HepG2 (cell line): ENCODE measurements at regions not wholly inside any gene's neighbourhood (a gene's known extent, or its start where the extent isn't known, plus 50 kb on each side); places are given as distances from the start of the nearest gene placed in this dataset.
A peak's percentile ranks its signal among the peaks of the same experiment; 100 is the strongest.

ENCODE experiments used
- ATAC-seq: fragments of 200-7000 bp; cut with Tn5 transposase; 3 replicates; pipeline ENCODE4 v1.9.1; 2020; ENCODE audit warnings: mild to moderate bottlenecking, moderate library complexity
- BruUV-seq: library from RNA; stranded (reverse); fragments of 400-500 nt; replicated peaks from 2 replicates; lab custom pipeline; 2021; lab: Mats Ljungman, UMichigan
- CTCF ChIA-PET: fragments of 300-600 bp; formaldehyde crosslinking; extraction: SDS; loops from one replicate; lab custom pipeline; 2021; ENCODE audit warnings: low total read pairs, inconsistent platforms, low intra/inter-chr PET ratio; lab: Yijun Ruan, JAX
- POLR2A ChIA-PET: fragments of 350-600 bp; sonication (Branson Sonifier 250); formaldehyde crosslinking; loops from one replicate; lab custom pipeline; 2020; ENCODE audit warnings: antibody characterized with exemption, inconsistent platforms; lab: Yijun Ruan, JAX
- DNase-seq: peaks from one replicate; pipeline ENCODE4 v3.0.0-alpha.2; 2015; ENCODE audit warnings: low spot score
- FAIRE-seq: peaks from 3 replicates; lab custom pipeline; 2011; peaks lifted over from hg19 to GRCh38; lab: Jason Lieb, UNC
- H2AFZ ChIP-seq: one replicate; pipeline ENCODE4 v1.6.1; 2011; ENCODE audit warnings: low read length, inconsistent platforms
- H3K27ac ChIP-seq: fragments of 300-600 bp; 3 replicates; pipeline ENCODE4 v1.8.0; 2011; ENCODE audit warnings: mixed run types, mild to moderate bottlenecking, mixed read lengths, low read length, inconsistent platforms; ENCODE audit not compliant: insufficient read depth; ENCODE audit errors: extremely low read length
- H3K27me3 ChIP-seq, 2 experiments: fragments of 200-600 bp in 1 of 2; 2 replicates in 1 of 2; 3 replicates in 1 of 2; pipeline versions ENCODE4 v1.6.0 to v1.8.0; 2011; ENCODE audit warnings: low read length in 2 of 2, mild to moderate bottlenecking in 2 of 2, moderate library complexity in 2 of 2, inconsistent platforms in 1 of 2; ENCODE audit not compliant: insufficient read depth in 2 of 2, control insufficient read depth in 1 of 2
- H3K36me3 ChIP-seq, 2 experiments: fragments of 200-600 bp in 1 of 2; replicated peaks in 1 of 2; 2 replicates in 1 of 2; 3 replicates in 1 of 2; pipeline versions ENCODE4 v1.5.1 to v1.8.0; 2011; ENCODE audit warnings: low read length in 2 of 2, inconsistent platforms in 1 of 2; ENCODE audit not compliant: insufficient read depth in 2 of 2, control insufficient read depth in 1 of 2
- H3K4me1 ChIP-seq: 2 replicates; pipeline ENCODE4 v1.5.1; 2012; ENCODE audit warnings: low read length, inconsistent platforms; ENCODE audit not compliant: insufficient read depth
- H3K4me2 ChIP-seq: 2 replicates; pipeline ENCODE4 v1.6.0; 2011; ENCODE audit warnings: low read depth, low read length, inconsistent platforms
- H3K4me3 ChIP-seq, 3 experiments: fragments of 200-600 bp in 1 of 3; sonication (generic), shearing (Covaris generic) in 1 of 3; replicated peaks in 1 of 3; 2 replicates each; pipeline ENCODE4 v1.5.1; 2011 to 2016; ENCODE audit warnings: low read length in 3 of 3, inconsistent platforms in 2 of 3, low read depth in 2 of 3, mild to moderate bottlenecking in 2 of 3, control low read depth in 1 of 3, mixed read lengths in 1 of 3; ENCODE audit not compliant: insufficient read depth in 1 of 3
- H3K79me2 ChIP-seq: one replicate; pipeline ENCODE4 v1.6.1; 2011; ENCODE audit warnings: low read length, inconsistent platforms; ENCODE audit not compliant: insufficient read depth
- H3K9ac ChIP-seq: 2 replicates; pipeline ENCODE4 v1.6.0; 2011; ENCODE audit warnings: mild to moderate bottlenecking, low read depth, low read length, inconsistent platforms; ENCODE audit not compliant: insufficient read depth
- H3K9me3 ChIP-seq: 2 replicates; pipeline ENCODE4 v1.5.1; 2012; ENCODE audit warnings: mild to moderate bottlenecking, low read length
- H4K20me1 ChIP-seq: 2 replicates; pipeline ENCODE4 v1.6.0; 2011; ENCODE audit warnings: inconsistent platforms, mild to moderate bottlenecking, low read length, moderate library complexity; ENCODE audit not compliant: insufficient read depth
- DNMT3B ChIP-seq: conservative IDR thresholded peaks from 2 replicates; pipeline ENCODE4 v1.6.1; 2016; ENCODE audit warnings: missing biosample characterization, control low read depth
- HNF4G ChIP-seq, 2 experiments: sonication (generic) in 1 of 2; formaldehyde crosslinking in 1 of 2; IDR thresholded peaks; 2 replicates each; pipeline versions ENCODE4 v1.4.0 to v1.6.1; 2011 to 2020; ENCODE audit warnings: borderline replicate concordance in 2 of 2, low read depth in 2 of 2, mild to moderate bottlenecking in 2 of 2, low read length in 1 of 2, missing genetic modification reagents in 1 of 2, moderate library complexity in 1 of 2
- MED1 ChIP-seq: sonication (generic); formaldehyde crosslinking; IDR thresholded peaks from 2 replicates; pipeline ENCODE4 v1.4.0; 2020; ENCODE audit warnings: missing genetic modification reagents
- NFE2L1 ChIP-seq: sonication (generic); formaldehyde crosslinking; IDR thresholded peaks from 2 replicates; pipeline ENCODE4 v1.4.0; 2020; ENCODE audit warnings: missing genetic modification reagents, mild to moderate bottlenecking, borderline replicate concordance
- RERE ChIP-seq: IDR thresholded peaks from 2 replicates; pipeline ENCODE4 v1.6.1; 2016; ENCODE audit warnings: low read depth, missing genetic modification reagents, missing compliant biosample characterization
- SNAPC5 ChIP-seq: sonication (generic); formaldehyde crosslinking; IDR thresholded peaks from 2 replicates; pipeline ENCODE4 v1.8.1; 2023; ENCODE audit warnings: mild to moderate bottlenecking, missing genetic modification reagents, borderline replicate concordance
- SOX13 ChIP-seq, 3 experiments: fragments of 450-650 bp in 1 of 3; sonication (generic) in 1 of 3; formaldehyde crosslinking in 1 of 3; IDR thresholded peaks in 2 of 3; conservative IDR thresholded peaks in 1 of 3; 2 replicates each; pipeline versions ENCODE4 v1.5.0 to v1.6.1; 2016 to 2020; ENCODE audit warnings: antibody characterized with exemption in 1 of 3, mild to moderate bottlenecking in 1 of 3, missing compliant biosample characterization in 1 of 3, missing genetic modification reagents in 1 of 3, moderate library complexity in 1 of 3
- SOX5 ChIP-seq: IDR thresholded peaks from 2 replicates; pipeline ENCODE4 v1.6.1; 2016; ENCODE audit warnings: borderline replicate concordance
- ZNF383 ChIP-seq: sonication (generic); formaldehyde crosslinking; IDR thresholded peaks from 2 replicates; pipeline ENCODE4 v1.4.0; 2020; ENCODE audit warnings: missing genetic modification reagents, mild to moderate bottlenecking, borderline replicate concordance
- ZNF446 ChIP-seq: sonication (generic); formaldehyde crosslinking; IDR thresholded peaks from 2 replicates; pipeline ENCODE4 v1.5.0; 2020; ENCODE audit warnings: mild to moderate bottlenecking, missing genetic modification reagents
- ZNF512B ChIP-seq: sonication (generic); formaldehyde crosslinking; IDR thresholded peaks from 2 replicates; pipeline ENCODE4 v1.5.1; 2020; ENCODE audit warnings: missing genetic modification reagents, mild to moderate bottlenecking, borderline replicate concordance
- ZNF572 ChIP-seq: sonication (generic); formaldehyde crosslinking; IDR thresholded peaks from 2 replicates; pipeline ENCODE4 v1.5.1; 2020; ENCODE audit warnings: mild to moderate bottlenecking, missing genetic modification reagents
- WGBS: methylation state at CpG from one replicate; pipeline ENCODE4 v1.1.6; 2017; ENCODE audit warnings: low lambda C conversion rate; 5-methylcytosine and 5-hydroxymethylcytosine counted together
- in situ Hi-C: cut with HindIII; loops from 2 replicates; pipeline ENCODE4 v1.10.0; 2017; ENCODE audit warnings: low pct_unique_long_range_greater_than_20kb; ENCODE audit not compliant: extremely low pct_ligation_motif_present
- intact Hi-C: fragments of 100-400 bp; cut with micrococcal nuclease; formaldehyde crosslinking; loops from one replicate; pipeline ENCODE4 v1.10.0; 2022; ENCODE audit not compliant: unreplicated experiment

- Histone ChIP-seq H3K4me2 (peak overlapping the region; percentile 7; the same call in 1 of the 2 replicates), H3K9me3 (no peaks in the 10 kb centered on the region), H4K20me1 (no peaks in the 10 kb centered on the region), H3K27me3 (no peaks in the 10 kb centered on the region), H2AFZ (no peak overlapping the region), H3K9ac (no peak overlapping the region), H3K36me3 (no peaks in the 10 kb centered on the region), H3K4me1 (peaks cover 14% of the 10 kb centered on the region), H3K27ac (no peak overlapping the region), H3K79me2 (no peaks in the 10 kb centered on the region), H3K4me3 (no peak overlapping the region)
- ChIA-PET CTCF (no interaction called here), POLR2A (no interaction called here)
- FAIRE-seq (peak; percentile 62), ATAC-seq (peak; percentile 96), DNase-seq (peak; percentile 37)
- in situ Hi-C loops, result no loop called here
- BruUV-seq, result no TSS peak
- intact Hi-C loops, result no loop called here
- WGBS, result 37% methylated on average over 3 of the region's 3 CpGs
- TF ChIP-seq HNF4G (IDR thresholded peaks at IDR 0.05; ENCODE audit: borderline replicate concordance, low read depth, low read length) (0 out of 2 replicates have a peak, but pooled peaks have one; percentile 10), HNF4G (CRISPR knock-in tag; IDR thresholded peaks at IDR 0.05; ENCODE audit: borderline replicate concordance, low read depth) (no peak), DNMT3B (CRISPR knock-in tag) (no peak), SOX13 (IDR thresholded peaks at IDR 0.05) (no peak), SOX13 (CRISPR knock-in tag; conservative IDR thresholded peaks at IDR 0.05 in 1 of 2, IDR thresholded peaks at IDR 0.05 in 1 of 2) (peak in 1 of 2 experiments; percentile 64; a peak in 2 of 4 replicates), ZNF572 (CRISPR knock-in tag) (no peak), ZNF446 (CRISPR knock-in tag) (no peak), ZNF383 (no peak), SOX5 (CRISPR knock-in tag) (0 out of 2 replicates have a peak, but pooled peaks have one; percentile 12), SNAPC5 (no peak), MED1 (CRISPR knock-in tag) (no peak), RERE (CRISPR knock-in tag) (0 out of 2 replicates have a peak, but pooled peaks have one; percentile 27), NFE2L1 (no peak), ZNF512B (no peak)
These were observed 151.9 kb upstream of the CYRIA start for GRCh38 chr2:16817305-16818202.
